ENCODE measurements at regions not wholly inside any gene's neighbourhood (a gene's known extent, or its start where the extent isn't known, plus 50 kb on each side); places are given as distances from the start of the nearest gene placed in this dataset.

DNA sequence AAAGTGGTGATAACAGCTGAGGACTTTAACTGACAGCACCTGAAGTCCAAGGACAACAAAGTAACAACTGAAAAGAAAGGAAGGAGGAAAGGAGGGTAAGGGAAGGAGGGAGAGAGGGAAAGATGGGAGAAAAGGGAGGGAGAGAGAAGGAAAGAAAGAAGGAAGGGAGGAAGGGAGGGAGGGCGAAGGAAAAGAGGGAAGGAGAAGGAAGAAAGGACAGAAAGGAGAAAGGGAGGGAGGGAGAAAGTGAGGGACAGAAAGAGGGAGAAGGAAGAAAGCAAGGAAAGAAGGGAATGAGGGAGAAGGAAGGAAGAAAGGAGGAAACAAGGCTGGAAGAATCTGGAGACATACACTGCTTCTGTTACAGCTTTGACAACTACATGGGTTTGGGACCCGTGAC lies 494.4 kb downstream of the FUT8 start:
- H3K4me3 ChIP-seq (replicated peaks in 1 of 3), result no peak overlapping the region
- H3K4me1 ChIP-seq, result no peaks in the 10 kb centered on the region
- no peak overlapping the region for H3K27ac ChIP-seq
- H3K36me3 ChIP-seq, result no peaks in the 10 kb centered on the region
- 94 to 96% methylated on average over 2 of the region's 2 CpGs for WGBS, 2 donors
- H3K9me3 ChIP-seq, result no peaks in the 10 kb centered on the region
- H3K27me3 ChIP-seq, result no peaks in the 10 kb centered on the region
- DNase-seq, result no peak
- TF ChIP-seq, protein P1, sequence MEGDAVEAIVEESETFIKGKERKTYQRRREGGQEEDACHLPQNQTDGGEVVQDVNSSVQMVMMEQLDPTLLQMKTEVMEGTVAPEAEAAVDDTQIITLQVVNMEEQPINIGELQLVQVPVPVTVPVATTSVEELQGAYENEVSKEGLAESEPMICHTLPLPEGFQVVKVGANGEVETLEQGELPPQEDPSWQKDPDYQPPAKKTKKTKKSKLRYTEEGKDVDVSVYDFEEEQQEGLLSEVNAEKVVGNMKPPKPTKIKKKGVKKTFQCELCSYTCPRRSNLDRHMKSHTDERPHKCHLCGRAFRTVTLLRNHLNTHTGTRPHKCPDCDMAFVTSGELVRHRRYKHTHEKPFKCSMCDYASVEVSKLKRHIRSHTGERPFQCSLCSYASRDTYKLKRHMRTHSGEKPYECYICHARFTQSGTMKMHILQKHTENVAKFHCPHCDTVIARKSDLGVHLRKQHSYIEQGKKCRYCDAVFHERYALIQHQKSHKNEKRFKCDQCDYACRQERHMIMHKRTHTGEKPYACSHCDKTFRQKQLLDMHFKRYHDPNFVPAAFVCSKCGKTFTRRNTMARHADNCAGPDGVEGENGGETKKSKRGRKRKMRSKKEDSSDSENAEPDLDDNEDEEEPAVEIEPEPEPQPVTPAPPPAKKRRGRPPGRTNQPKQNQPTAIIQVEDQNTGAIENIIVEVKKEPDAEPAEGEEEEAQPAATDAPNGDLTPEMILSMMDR (IDR thresholded peaks at IDR 0.05), result no peak
- no peak for TF ChIP-seq POLR2A (IDR thresholded peaks at IDR 0.05)
- intact Hi-C loops (cut with DNase I), result no loop called here

DNA sequence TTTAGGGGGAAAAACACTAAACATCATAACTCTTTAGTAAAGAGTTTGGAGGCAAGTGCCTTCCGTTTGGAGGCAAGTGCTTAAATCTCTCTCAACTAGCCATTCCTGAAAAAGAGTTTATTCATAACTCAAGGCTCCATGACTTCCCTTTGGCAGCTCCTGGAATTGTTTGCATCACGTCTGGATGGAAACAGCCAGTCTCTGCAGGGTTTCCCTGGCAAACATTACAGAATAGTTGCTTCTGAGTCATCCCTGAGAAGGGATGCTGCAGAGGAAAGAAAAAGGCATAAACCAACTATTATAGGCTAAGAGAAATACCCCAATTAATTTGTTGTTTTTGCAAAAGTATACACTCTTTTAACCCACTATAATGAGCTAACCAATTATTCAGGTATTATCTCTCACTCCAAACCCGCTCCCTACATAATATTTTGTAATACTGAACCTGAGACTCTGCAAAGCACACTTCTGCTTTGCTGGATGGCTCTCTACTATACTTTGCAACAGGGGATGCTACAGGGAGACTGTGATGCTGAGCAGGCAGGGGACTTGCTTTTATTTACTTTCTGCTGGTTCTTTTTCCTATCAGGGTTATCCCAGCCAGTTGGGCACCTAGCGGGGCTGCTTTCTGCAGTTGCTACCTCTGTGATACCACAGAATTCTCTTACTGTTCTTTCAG lies 497.7 kb downstream of the FUT8 start:
- no peak overlapping the region for H3K4me3 ChIP-seq (replicated peaks in 1 of 3)
- H3K9me3 ChIP-seq, result no peaks in the 10 kb centered on the region
- no peaks in the 10 kb centered on the region for H3K4me1 ChIP-seq
- no peak for DNase-seq
- 74% methylated on average over 4 of the region's 4 CpGs for WGBS, 2 donors
- H3K27ac ChIP-seq, result no peak overlapping the region
- H3K27me3 ChIP-seq, result no peaks in the 10 kb centered on the region
- TF ChIP-seq, protein P1 (IDR thresholded peaks at IDR 0.05), result no peak
- no peak for TF ChIP-seq POLR2A (IDR thresholded peaks at IDR 0.05)
- H3K36me3 ChIP-seq, result no peaks in the 10 kb centered on the region
- intact Hi-C loops (cut with DNase I), result no loop called here

DNA sequence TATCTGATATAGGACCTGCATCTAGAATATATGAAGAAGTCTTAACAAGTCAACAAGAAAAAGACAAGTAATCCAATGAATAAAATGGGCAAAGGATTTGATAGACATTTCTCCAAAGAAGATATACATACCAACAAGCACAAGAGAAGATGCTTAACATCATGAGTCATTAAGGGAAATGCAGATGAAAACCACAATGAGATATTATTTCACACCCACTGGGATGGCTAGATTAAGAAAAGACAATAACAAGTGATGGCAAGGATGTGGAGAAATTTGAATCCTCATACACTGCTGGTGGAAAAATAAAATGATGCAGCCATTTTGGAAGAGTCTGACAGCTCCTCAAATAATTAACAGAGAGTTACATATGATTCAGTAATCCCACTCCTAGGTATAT lies 502.6 kb downstream of the FUT8 start:
- no peaks in the 10 kb centered on the region for H3K27me3 ChIP-seq
- no peak overlapping the region for H3K27ac ChIP-seq
- H3K4me1 ChIP-seq, result no peaks in the 10 kb centered on the region
- intact Hi-C loops (cut with DNase I), result no loop called here
- H3K36me3 ChIP-seq, result no peaks in the 10 kb centered on the region
- H3K4me3 ChIP-seq (replicated peaks in 1 of 3), result no peak overlapping the region
- TF ChIP-seq, protein P1 (IDR thresholded peaks at IDR 0.05), result no peak
- TF ChIP-seq POLR2A (IDR thresholded peaks at IDR 0.05), result no peak
- no peak for DNase-seq
- no peaks in the 10 kb centered on the region for H3K9me3 ChIP-seq

DNA sequence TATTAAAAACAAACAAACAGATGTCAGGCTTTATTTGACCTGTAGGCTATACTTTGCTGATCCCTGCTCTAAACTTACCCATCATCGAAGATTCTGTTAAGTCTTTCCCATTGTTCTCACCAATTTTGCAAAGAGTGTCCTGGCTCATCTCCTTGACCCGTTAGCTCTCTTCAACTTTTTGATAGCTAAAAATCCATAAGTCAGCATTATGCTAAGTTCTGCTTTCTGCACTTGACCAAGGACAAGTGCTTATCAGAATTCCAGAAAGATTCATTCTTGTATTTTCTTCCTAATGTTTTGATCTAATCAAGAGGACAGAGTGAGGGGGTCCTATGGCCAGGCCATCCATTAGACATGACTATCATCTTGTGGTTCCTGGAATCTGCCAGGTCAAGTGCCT lies 503.5 kb downstream of the FUT8 start:
- intact Hi-C loops (cut with DNase I), result no loop called here
- H3K27ac ChIP-seq, result no peak overlapping the region
- H3K4me1 ChIP-seq, result no peaks in the 10 kb centered on the region
- H3K36me3 ChIP-seq, result no peaks in the 10 kb centered on the region
- no peak for DNase-seq
- TF ChIP-seq, protein P1 (IDR thresholded peaks at IDR 0.05), result no peak
- TF ChIP-seq POLR2A (IDR thresholded peaks at IDR 0.05), result no peak
- H3K4me3 ChIP-seq (replicated peaks in 1 of 3), result no peak overlapping the region
- H3K27me3 ChIP-seq, result no peaks in the 10 kb centered on the region
- WGBS, 2 donors, result 87 to 90% methylated on average over 2 of the region's 2 CpGs
- H3K9me3 ChIP-seq, result no peaks in the 10 kb centered on the region

DNA sequence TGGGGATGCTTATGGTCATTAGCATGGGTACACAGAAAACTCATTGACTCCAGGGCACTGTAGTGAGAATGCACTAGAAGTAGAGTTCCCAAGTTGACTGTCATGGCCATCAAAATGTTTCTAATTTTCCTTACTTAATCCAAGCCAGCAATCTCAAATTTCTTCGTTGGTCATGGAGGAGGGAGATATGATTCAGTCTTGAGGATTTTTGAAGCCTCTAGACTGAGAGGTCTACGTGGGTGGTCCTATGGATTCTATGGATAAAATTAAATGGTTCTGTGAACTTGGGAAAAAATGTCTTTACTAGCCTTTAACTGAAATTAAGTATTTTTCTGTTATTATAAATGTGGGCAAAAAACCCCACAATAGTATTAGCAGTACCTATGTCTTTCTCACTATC lies 508.5 kb downstream of the FUT8 start:
- Histone ChIP-seq H3K27ac (no peak overlapping the region), H3K9me3 (no peaks in the 10 kb centered on the region), H3K36me3 (no peaks in the 10 kb centered on the region), H3K27me3 (no peaks in the 10 kb centered on the region), H3K4me3 (replicated peaks in 1 of 3) (no peak overlapping the region), H3K4me1 (no peaks in the 10 kb centered on the region)
- no peak for TF ChIP-seq POLR2A (IDR thresholded peaks at IDR 0.05)
- TF ChIP-seq, protein P1 (IDR thresholded peaks at IDR 0.05), result no peak
- 83 to 86% methylated on average over 2 of the region's 2 CpGs for WGBS, 2 donors
- intact Hi-C loops (cut with DNase I), result no loop called here
- no peak for DNase-seq

Data from thyroid gland (tissue), 4 donors.